ENCODE measurements at regions not wholly inside any gene's neighbourhood (a gene's known extent, or its start where the extent isn't known, plus 50 kb on each side); places are given as distances from the start of the nearest gene placed in this dataset.
A peak's percentile ranks its signal among the peaks of the same experiment; 100 is the strongest.

GRCh38 chr3:21357241-21357640, 393.8 kb downstream of the ZNF385D start:
- H3K9me3 Mint-ChIP-seq (ENCODE audit: low read depth) = peaks cover 5% of the 10 kb centered on the region
- no peak for DNase-seq
- no peaks in the 10 kb centered on the region for H3K27me3 Mint-ChIP-seq
- H3K4me1 Mint-ChIP-seq = no peaks in the 10 kb centered on the region
- no peak overlapping the region for H3K4me3 Mint-ChIP-seq
- no peaks in the 10 kb centered on the region for H3K36me3 Mint-ChIP-seq
- CTCF ChIA-PET = no interaction called here
- no peak for ATAC-seq
- no peak overlapping the region for H3K27ac Mint-ChIP-seq

DNA sequence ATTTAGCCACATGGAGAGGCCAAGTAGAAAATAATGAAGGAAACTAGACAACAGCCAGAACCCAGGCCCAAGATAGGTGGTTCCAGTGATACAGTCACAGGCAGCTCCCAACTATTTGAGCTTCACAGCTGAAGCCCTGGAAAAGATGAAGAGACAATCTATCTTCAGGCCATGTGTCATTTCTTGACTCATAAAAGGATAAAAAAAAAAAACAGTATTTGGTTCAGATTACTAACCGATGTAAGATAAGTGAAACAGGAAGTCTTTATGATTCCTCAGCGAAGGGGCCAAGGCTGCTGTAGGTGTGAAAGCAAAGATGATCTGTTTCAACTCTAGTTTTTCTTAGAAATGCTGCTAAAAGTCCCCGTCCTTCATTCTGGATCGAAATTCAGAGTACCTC, 394.6 kb downstream of the ZNF385D start:
- CTCF ChIA-PET = no interaction called here
- Mint-ChIP-seq H3K4me3 (no peak overlapping the region), H3K9me3 (ENCODE audit: low read depth) (peaks cover 2% of the 10 kb centered on the region), H3K27me3 (no peaks in the 10 kb centered on the region), H3K4me1 (no peaks in the 10 kb centered on the region), H3K27ac (no peak overlapping the region), H3K36me3 (no peaks in the 10 kb centered on the region)
- DNase-seq = no peak
- no peak for ATAC-seq

DNA sequence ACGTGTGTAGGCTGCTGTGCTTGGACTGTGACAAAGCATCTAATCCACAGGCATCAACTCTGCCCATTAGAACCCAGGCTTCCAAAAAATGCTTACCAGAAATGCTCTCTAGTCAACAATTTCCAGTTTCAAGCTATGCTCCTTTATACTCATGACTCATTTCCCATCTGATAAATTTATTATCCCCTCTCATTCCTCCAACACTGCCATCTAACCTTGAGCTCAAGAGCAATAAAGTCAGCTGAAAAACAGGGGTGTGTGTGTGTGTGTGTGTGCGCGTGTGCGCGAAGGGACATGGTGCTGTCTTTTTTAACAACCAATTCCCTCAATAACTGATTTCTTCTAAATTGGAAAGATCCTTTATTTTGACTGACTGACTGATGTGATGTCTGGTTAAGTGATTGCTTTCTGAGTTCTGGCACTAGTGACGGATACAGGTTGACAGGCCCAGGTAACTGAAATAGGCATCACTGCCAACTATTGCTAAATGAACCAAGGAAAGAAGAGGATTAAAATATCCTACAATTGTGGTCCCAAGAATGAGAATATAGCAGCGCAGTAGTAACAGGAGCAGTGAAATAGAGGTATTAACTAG, 405.5 kb downstream of the ZNF385D start:
- Mint-ChIP-seq H3K27ac (no peak overlapping the region), H3K36me3 (no peaks in the 10 kb centered on the region), H3K9me3 (ENCODE audit: low read depth) (peaks cover 5% of the 10 kb centered on the region), H3K4me3 (no peak overlapping the region), H3K27me3 (no peaks in the 10 kb centered on the region), H3K4me1 (no peaks in the 10 kb centered on the region)
- CTCF ChIA-PET = no interaction called here
- no peak for ATAC-seq
- DNase-seq = no peak

DNA sequence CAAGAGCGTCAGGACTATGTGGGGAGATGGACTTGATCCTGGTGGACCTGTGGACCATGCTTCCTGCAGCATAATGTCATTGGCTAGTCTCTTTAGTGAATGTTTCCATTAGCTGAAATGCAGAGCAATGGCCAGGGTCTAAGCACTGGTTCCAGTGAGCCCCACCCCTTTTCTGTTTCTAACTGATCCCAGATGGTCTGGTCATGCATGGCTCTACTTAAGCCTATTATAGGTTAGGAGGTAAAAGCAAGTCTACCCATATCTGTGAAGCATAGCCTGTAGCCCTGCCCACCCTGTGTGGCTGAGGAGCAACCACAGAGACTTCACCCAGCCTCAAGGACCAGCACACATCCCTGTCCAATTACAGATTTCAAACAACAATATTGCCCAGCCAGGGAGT, 419.2 kb downstream of the ZNF385D start:
- DNase-seq (no peak), ATAC-seq (no peak)
- no peaks in the 10 kb centered on the region for H3K27me3 Mint-ChIP-seq
- H3K27ac Mint-ChIP-seq = no peak overlapping the region
- no peaks in the 10 kb centered on the region for H3K36me3 Mint-ChIP-seq
- peaks cover 2% of the 10 kb centered on the region for H3K4me1 Mint-ChIP-seq
- peaks cover 3% of the 10 kb centered on the region for H3K9me3 Mint-ChIP-seq (ENCODE audit: low read depth)
- H3K4me3 Mint-ChIP-seq = no peak overlapping the region
- CTCF ChIA-PET = no interaction called here

DNA sequence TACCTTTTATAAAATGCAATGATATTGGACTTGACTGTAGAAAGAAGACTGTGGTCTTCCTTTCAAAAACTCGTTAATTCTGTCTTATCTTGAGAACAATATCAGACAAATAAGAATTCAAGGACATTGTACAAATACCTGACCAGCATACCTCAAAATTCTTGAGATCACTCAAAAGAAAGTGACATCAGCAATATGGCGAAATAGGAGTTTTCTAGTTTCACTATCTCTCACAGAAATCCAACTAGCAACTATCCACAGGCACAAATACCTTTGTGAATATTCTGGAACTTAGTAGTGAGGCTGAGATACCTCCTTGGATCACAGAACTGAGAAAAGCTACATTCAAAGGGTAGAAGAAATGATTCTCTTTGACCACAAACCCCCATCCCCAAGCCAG, 419.7 kb downstream of the ZNF385D start:
- DNase-seq (no peak), ATAC-seq (no peak)
- H3K36me3 Mint-ChIP-seq = no peaks in the 10 kb centered on the region
- CTCF ChIA-PET = no interaction called here
- peaks cover 2% of the 10 kb centered on the region for H3K4me1 Mint-ChIP-seq
- H3K27ac Mint-ChIP-seq = no peak overlapping the region
- no peaks in the 10 kb centered on the region for H3K27me3 Mint-ChIP-seq
- no peak overlapping the region for H3K4me3 Mint-ChIP-seq
- peaks cover 3% of the 10 kb centered on the region for H3K9me3 Mint-ChIP-seq (ENCODE audit: low read depth)

- H3K4me3 Mint-ChIP-seq = no peak overlapping the region
- CTCF ChIA-PET = no interaction called here
These were observed 420.7 kb downstream of the ZNF385D start for GRCh38 chr3:21330293-21330692.

GRCh38 chr3:21328711-21329390, 422.2 kb downstream of the ZNF385D start:
- CTCF ChIA-PET = no interaction called here
- H3K27ac Mint-ChIP-seq = no peak overlapping the region
- peaks cover 2% of the 10 kb centered on the region for H3K4me1 Mint-ChIP-seq
- DNase-seq (no peak), ATAC-seq (no peak)
- H3K27me3 Mint-ChIP-seq = no peaks in the 10 kb centered on the region
- H3K36me3 Mint-ChIP-seq = no peaks in the 10 kb centered on the region
- H3K9me3 Mint-ChIP-seq (ENCODE audit: low read depth) = peaks cover 3% of the 10 kb centered on the region
- H3K4me3 Mint-ChIP-seq = no peak overlapping the region

More at GRCh38 chr3:21330293-21330692, 420.7 kb downstream of the ZNF385D start:
- H3K27ac Mint-ChIP-seq = no peak overlapping the region
- ATAC-seq = peak; percentile 75
- H3K4me1 Mint-ChIP-seq = peaks cover 2% of the 10 kb centered on the region
- no peaks in the 10 kb centered on the region for H3K36me3 Mint-ChIP-seq
- H3K27me3 Mint-ChIP-seq = no peaks in the 10 kb centered on the region
- H3K9me3 Mint-ChIP-seq (ENCODE audit: low read depth) = peaks cover 3% of the 10 kb centered on the region
- no peak for DNase-seq

DNA sequence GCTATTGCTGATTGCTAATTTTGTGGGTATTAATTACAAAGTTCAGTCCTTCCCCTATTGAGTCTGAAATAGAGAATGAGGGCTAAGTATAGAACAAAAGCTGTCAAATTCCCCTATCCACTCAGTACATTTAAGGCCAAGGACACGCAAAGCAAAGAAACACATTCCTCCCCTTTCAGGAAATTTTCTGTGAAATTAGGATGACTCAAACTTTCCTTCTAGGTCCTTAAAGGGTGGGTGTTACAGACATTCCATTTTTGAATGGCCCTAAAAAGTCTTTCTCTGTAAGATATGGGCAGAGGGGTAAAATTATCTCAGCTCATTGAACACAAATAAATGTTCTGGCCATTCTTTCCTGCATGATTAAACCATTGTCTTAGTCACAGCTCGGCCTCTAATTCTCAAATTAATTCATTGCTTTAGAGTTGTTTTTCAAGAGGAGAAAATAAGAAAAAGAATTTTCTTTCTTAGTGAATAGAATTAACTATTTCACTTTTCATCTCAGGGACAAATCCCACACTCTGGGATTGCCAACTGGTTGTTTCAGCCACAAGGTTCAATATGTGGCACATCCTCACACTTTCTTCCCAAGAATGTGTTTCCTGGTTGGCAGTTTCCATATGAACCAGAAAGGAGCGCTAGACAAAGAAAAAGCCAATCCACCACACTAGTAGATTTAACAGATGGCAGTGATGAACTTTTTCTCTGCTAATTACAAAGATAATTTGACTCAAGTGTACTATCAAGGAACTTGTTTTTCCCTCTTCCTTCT, 424.1 kb downstream of the ZNF385D start:
- H3K4me1 Mint-ChIP-seq = peaks cover 2% of the 10 kb centered on the region
- no peaks in the 10 kb centered on the region for H3K36me3 Mint-ChIP-seq
- peaks cover 3% of the 10 kb centered on the region for H3K9me3 Mint-ChIP-seq (ENCODE audit: low read depth)
- ATAC-seq (no peak), DNase-seq (no peak)
- no peak overlapping the region for H3K4me3 Mint-ChIP-seq
- H3K27me3 Mint-ChIP-seq = no peaks in the 10 kb centered on the region
- no peak overlapping the region for H3K27ac Mint-ChIP-seq
- CTCF ChIA-PET = no interaction called here

GRCh38 chr3:21314688-21315087, 436.3 kb downstream of the ZNF385D start:
- Mint-ChIP-seq H3K27ac (no peak overlapping the region), H3K4me1 (no peaks in the 10 kb centered on the region), H3K27me3 (no peaks in the 10 kb centered on the region), H3K4me3 (no peak overlapping the region), H3K9me3 (ENCODE audit: low read depth) (peaks cover 4% of the 10 kb centered on the region), H3K36me3 (no peaks in the 10 kb centered on the region)
- ATAC-seq = no peak
- CTCF ChIA-PET = no interaction called here
- DNase-seq = no peak

DNA sequence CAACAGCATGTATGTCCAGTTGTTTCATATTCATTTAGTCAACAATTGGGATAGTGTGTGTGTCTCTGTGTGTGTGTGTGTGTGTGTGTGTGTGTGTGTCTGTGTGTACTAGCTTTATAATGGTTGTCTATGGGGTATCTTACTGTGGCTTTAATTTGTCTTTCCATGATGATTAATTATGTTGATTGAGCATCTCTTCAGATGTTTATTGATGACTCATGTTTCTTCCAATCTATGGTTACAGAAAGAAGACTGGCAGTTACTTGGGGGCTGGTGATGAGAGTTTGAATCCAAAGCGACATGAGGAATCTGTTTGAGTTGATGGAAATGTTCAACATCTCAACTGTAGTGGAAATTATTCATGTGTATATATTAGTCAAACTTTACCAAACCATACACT, 440.1 kb downstream of the ZNF385D start:
- H3K36me3 Mint-ChIP-seq = no peaks in the 10 kb centered on the region
- ATAC-seq (no peak), DNase-seq (no peak)
- no peaks in the 10 kb centered on the region for H3K27me3 Mint-ChIP-seq
- H3K9me3 Mint-ChIP-seq (ENCODE audit: low read depth) = no peaks in the 10 kb centered on the region
- CTCF ChIA-PET = no interaction called here
- H3K4me1 Mint-ChIP-seq = no peaks in the 10 kb centered on the region
- H3K4me3 Mint-ChIP-seq = no peak overlapping the region
- no peak overlapping the region for H3K27ac Mint-ChIP-seq

- ATAC-seq (no peak), DNase-seq (no peak)
- H3K4me1 Mint-ChIP-seq = no peaks in the 10 kb centered on the region
- no peak overlapping the region for H3K27ac Mint-ChIP-seq
- H3K36me3 Mint-ChIP-seq = no peaks in the 10 kb centered on the region
- H3K9me3 Mint-ChIP-seq (ENCODE audit: low read depth) = peaks cover under 1% of the 10 kb centered on the region
- no peak overlapping the region for H3K4me3 Mint-ChIP-seq
- CTCF ChIA-PET = no interaction called here
- H3K27me3 Mint-ChIP-seq = no peaks in the 10 kb centered on the region
These were observed 440.8 kb downstream of the ZNF385D start for GRCh38 chr3:21310161-21310560.

- Mint-ChIP-seq H3K9me3 (ENCODE audit: low read depth) (peaks cover 9% of the 10 kb centered on the region), H3K27ac (no peak overlapping the region), H3K27me3 (no peaks in the 10 kb centered on the region), H3K4me3 (no peak overlapping the region), H3K36me3 (no peaks in the 10 kb centered on the region), H3K4me1 (no peaks in the 10 kb centered on the region)
- DNase-seq = no peak
- no peak for ATAC-seq
- CTCF ChIA-PET = no interaction called here
These were observed 453.7 kb downstream of the ZNF385D start for GRCh38 chr3:21297304-21297703.

DNA sequence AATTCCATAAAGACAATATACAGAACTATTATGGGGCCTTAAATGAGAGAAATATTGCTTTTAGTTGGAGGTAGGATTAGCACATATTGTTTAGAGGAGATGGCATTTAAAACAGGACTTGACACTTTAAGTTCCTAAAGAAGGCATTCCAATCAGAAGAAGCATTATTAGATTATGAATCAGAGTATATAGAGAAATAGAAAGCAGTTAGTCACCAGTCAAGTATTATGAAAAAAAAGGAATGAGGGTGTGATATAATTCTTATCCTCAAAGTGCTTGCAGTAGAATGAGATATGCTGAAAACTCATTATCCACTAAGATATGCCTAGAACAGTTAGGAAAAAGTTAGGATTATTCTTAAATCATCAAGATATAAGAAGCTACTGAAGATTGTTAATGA, 456.2 kb downstream of the ZNF385D start:
- H3K36me3 Mint-ChIP-seq = no peaks in the 10 kb centered on the region
- no peak overlapping the region for H3K27ac Mint-ChIP-seq
- H3K4me3 Mint-ChIP-seq = no peak overlapping the region
- DNase-seq (no peak), ATAC-seq (no peak)
- H3K27me3 Mint-ChIP-seq = no peaks in the 10 kb centered on the region
- CTCF ChIA-PET = no interaction called here
- peaks cover 13% of the 10 kb centered on the region for H3K9me3 Mint-ChIP-seq (ENCODE audit: low read depth)
- H3K4me1 Mint-ChIP-seq = no peaks in the 10 kb centered on the region

DNA sequence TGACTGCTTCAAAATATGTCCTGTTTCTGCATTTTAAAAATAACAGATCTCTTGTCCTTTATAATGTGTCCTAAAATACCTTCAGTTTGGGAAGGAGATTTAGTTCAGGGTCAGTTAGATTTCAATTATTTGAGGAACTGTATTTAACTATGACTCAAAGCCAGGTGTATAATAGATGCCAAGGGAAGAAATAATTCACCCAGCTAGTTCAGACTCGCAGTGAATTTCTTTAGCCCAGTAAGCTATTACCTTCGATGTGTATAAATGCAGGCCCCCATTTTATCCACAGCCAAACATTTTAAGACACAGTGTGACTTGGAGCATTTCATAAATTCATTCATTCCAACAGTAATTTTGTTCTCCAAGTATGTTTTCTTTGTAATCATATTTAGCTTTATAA, 458.0 kb downstream of the ZNF385D start:
- CTCF ChIA-PET = no interaction called here
- Mint-ChIP-seq H3K27ac (no peak overlapping the region), H3K36me3 (no peaks in the 10 kb centered on the region), H3K27me3 (no peaks in the 10 kb centered on the region), H3K4me1 (no peaks in the 10 kb centered on the region), H3K9me3 (ENCODE audit: low read depth) (peaks cover 9% of the 10 kb centered on the region), H3K4me3 (no peak overlapping the region)
- ATAC-seq (no peak), DNase-seq (no peak)
